HG02759 (cell line): ENCODE measurements at regions not wholly inside any gene's neighbourhood (a gene's known extent, or its start where the extent isn't known, plus 50 kb on each side); places are given as distances from the start of the nearest gene placed in this dataset.

Experiments used
- ATAC-seq: cut with Tn5 transposase; IDR thresholded peaks from one replicate; pipeline ENCODE4 v1.9.1; 2021; ENCODE audit warnings: mild to moderate bottlenecking, moderate library complexity; ENCODE audit not compliant: unreplicated experiment

DNA sequence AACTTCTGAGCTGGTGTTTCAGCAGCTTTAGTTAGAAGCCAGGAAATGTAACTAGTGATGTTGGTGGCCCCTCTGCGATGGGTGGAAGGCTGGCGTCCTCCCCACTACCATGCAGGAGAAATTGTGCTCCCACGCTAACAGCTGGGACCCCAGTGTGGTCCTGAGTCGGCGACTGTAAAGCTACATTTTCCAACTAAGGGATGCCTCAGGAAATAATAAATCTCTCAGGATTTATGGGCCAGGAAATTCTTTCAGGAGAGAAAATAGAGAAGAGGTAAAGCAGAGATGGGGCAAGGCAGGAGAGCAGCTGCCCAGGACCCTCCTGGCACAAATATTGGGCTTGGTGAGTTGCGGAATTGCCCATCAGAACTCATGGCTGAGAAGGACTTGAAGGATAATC is 186.9 kb downstream of the OPA1 start:
- ATAC-seq = no peak

DNA sequence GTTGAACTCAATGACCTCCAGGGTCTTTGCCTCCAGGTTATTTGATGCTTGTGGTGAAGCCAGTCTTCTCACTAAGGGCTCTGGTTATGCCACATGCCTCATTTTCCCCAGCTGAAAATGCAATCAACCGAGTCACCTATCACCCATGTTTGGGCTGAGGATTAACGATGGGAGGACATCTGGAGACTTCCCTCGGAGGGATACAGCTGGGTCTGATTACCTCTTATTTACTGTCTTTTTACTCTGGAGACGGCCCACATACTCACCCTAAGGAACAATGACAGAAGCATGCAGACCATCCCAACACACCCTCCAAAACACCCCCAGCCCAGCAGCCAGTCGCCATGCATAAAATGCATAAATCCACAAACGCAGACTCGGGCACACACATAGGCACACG is 187.4 kb downstream of the OPA1 start:
- no peak for ATAC-seq

DNA sequence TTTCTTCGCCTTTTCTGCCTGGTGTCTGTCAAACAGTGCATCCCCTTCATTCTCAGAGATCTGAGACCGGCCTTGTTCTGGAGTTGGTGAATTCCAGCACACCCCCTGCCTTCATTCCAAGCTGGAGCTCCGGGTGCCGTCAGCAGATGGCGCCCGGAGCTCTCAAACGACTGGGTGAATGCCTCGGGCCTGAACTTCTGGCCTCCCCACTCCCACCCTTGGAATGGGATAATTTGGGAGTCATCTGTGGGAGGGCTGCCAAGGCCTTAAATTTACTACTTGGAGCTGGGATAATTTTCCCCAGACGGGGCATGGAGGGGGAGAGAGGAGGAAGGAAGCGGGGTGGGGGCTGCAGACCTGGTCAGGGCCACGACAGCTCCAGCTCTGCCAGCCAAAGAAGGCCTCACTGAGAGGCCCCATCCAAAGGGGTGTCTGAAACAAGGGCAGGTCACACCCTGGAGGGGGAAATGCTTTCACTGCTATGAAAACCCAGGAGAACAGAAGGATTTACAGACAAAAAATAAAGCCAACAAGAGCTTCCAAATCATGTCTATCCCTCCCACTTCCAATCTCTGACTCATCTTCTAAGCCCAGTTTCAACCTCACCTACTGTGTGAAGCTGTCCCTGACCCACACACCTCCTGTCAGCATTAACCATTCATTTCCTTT is 187.9 kb downstream of the OPA1 start:
- ATAC-seq = no peak

DNA sequence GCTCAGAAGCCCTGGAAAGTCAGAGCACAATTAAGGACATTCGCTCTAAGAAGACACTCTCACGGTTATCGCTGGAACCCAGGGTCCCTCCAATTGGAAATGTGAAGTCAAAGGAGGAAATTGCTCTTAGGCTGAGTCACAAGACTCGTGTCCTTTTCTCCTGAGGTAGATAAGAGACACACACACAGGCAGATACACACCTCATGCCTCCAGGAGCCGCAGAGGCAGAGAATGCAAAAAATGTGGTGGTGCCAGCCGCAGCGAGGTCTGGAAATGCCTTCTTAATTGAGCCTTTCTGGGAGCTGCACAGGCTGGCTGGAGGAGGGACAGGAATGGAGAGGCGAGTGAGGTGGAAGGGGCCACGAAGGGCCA is 189.3 kb downstream of the OPA1 start:
- no peak for ATAC-seq

DNA sequence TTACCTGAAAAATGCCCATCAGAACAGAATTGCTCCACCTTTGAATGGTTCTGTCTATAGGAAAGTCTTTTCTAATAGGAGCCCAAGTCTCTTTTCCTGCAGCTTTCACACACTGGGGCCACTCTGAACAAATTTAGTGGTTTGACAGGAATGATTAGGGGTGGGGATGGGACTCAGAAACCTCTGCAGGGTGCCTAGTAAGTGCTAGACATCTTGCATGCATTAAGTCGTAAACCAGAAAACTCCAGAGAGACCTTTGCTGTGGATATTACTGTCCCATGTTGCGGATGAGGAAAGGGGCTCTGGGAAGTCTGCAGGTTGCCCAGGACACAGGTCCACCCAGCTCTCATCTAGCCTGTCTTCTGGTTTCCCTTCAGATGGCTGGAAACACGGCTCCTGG is 189.7 kb downstream of the OPA1 start:
- ATAC-seq = no peak

DNA sequence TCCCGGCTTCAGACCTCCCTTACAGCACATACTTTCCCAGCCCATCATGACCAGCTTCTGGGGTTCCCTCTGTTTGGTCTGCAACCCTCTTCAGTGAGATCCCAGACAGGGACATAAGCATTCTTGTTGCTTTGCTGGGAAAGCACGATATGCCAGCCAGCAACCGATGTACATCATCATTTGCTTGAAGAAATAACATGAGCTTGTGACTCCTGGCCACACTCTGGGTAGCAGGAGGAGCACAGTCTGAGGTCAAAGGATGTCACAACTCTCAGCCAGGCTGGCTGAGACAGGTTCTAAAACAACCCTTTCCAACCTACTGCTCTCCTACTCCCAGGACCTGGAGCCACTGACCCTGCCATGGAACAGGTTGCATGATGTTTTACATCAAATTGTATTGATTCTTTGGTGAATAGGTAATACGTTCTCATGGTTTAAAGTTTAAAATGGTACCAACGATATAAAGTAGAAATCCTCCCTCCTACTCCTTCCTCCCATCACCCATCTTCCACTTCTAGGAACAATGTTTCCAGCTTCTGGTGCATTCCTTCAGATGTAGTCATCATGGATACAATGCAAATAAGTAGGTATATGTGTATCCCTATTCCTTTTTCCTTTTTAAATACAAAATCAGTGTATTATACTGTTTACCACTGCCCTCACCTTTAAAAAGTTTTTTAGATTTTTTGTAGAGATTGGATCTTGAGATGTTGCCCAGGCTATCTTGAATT is 190.3 kb downstream of the OPA1 start:
- no peak for ATAC-seq

DNA sequence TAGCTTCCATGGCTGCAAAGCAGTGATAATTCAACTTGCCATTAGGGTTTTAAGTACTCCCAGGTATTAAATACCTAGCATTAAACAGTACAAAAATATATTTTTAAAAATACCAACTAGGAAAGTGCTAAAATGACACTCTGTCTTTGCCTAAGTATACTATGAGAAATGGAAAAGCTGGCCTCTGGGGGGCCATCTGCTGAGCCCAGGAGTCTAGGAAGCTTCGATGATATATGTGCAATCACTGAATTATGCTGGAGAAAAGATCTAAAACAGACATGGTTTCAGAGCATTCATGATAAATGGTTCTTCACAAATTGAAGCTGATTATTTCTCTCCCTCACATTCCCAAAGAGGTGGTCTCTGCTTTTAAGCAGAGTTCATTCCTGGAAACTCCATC is 191.8 kb downstream of the OPA1 start:
- no peak for ATAC-seq

DNA sequence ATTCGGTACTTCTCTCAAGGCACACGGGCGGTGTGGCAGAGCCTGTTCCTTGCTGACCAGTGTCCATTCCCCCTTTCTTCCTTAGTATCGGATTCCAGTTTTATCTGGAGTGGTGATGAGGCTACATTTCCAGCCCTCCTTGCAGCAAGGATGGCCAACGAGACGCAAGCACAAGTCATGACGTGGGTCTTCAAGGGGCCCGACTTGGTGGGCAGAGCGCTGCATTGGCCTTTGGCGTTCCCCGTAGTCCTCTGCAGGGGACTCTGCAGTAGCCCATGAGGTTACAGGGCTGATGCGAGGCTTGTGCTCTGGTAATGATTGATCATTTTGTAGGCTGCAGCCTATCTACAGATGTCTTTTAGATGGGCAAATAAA is 194.5 kb downstream of the OPA1 start:
- ATAC-seq = no peak

DNA sequence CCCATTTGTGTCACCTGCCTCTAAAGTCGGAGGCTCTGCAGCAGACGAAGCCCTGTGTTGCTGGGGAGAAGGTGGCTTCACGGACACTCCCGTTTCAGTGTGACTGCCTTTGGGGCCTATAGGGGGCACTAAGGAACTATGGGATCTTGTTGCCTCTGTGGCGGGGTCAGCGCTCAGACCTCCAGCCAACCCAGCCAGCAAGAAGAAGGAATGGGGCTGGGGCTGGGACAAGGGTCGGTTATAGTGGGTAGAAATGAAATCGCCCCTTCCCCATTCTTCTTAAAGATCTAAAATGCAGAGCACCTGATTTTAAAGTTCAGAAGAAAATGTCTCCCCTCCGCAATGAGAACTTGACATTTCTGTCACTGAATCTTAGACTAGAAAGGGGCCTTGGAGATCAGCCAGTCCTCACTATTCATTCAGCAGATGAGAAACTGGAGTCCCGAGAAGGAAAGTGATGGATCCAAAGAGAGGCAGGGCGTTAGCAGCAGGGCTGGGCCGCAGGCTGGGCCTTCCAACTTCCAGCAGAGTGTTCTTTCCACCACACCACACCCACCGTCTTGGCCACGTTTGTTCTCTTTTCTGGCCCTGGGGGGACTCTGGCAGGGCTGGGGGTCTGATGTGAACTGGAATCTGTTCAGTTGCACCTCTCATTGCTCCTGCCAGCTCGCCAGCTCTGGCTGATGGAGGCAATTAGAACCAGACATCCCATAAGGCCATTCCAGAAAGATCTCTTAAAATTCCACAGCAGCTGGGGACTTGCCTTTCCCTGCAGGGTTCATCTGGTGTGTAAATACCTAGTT is 195.4 kb downstream of the OPA1 start:
- peak; percentile 78 for ATAC-seq

DNA sequence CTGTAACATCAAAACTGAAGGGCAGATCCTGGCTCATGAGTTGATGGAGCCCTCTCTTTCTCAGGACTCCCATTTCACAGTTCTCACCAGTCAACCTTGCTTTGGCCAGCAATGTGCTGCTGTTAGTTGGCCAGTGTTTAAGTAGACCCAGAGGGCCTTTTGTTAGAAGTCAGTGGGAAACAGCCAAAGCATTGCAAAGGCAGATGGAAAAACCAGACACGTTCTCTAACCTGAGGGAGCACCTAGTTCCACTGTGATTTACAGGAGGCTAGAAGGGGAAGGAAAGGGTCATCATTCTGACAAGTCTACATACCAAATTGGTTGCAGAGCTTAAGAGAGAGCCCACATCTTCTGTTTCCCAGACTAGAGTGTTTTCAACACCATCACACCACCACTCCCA is 196.4 kb downstream of the OPA1 start:
- ATAC-seq = no peak

DNA sequence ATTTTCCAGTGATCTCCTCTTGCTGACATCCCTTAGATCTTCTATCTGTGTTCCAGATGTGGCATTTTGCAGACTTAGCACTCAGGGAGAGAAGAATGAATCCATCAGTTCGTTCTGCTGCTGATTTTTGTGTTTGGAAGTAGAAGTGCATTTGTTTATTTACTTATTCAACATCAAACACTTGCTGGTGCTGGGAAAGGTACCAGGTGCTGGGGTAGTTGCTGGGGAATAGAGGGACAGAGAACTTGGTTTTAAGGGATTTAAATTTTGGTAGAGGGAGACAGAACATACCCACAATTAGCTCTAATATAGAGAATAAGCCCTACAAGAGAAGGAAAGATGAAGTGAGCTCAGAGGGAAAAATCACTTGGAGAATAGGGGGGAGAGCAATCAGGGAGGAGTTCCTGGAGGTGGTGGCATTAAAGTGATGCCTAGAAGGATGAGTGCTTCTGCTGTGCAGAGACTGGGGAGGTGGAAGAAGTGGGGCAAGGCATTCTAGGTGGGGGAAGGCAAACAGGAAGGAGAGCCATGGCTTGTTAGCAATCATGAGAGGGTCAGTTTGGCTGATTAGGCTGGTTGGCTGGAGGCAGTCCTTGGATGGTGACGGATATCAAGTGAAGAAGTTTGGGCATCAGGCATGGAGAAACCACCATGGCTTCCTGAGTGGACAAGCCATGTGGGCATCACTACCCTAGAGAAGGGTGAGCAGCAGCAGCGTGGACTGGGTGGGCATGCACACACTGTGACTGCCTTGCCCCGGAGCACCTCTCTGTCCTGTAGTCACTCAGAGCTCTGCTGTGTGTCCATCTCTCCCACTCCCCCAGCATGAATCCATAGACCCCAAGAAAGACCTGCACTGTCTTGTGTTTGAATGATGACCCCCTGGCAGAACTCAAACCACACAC is 197.3 kb downstream of the OPA1 start:
- ATAC-seq = no peak

DNA sequence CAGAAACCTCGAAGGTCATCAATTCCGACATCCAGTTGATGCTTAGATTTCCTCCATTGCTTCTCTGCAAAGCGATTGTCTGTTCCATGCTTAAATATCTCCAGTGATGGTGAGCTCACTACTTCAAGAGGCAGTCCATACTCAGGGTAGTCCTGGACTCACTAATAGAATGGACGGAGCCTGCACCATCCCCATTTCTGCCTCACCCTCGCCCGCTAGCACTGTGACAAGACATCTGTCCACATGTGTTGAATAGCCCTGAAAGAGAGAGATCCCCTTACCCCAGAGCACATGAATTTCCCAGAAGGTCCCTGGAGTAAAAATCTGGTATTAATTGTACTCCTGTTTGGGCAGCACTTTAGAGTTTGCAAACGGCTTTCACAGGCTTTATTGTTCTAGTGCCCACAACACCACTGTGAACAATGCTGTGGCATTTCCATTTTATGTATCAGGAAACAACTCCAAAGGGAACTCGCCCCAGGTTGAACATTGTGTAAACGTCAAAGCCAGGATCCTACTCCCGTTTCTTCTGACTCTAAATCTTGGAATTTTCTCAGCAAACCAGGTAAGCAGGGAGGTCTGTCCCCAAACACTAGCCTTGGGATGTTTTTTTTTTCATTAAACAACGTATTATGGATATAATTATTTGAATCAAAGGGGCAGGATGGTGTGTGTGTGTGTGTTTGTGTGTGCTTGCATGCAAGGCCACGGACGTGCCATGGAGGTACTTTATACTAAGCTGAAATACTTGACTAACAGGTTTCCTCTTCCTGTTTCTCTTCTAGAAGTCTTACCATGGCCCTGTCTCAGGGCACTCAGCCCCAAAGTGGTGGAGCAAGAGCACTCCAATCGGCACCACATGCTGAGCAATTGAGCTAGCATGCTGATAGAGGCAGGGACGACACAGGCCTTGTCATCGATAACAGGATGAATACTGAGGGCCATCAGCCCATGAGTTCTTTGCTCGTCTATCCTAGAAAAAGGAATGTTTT is 198.3 kb downstream of the OPA1 start:
- no peak for ATAC-seq

DNA sequence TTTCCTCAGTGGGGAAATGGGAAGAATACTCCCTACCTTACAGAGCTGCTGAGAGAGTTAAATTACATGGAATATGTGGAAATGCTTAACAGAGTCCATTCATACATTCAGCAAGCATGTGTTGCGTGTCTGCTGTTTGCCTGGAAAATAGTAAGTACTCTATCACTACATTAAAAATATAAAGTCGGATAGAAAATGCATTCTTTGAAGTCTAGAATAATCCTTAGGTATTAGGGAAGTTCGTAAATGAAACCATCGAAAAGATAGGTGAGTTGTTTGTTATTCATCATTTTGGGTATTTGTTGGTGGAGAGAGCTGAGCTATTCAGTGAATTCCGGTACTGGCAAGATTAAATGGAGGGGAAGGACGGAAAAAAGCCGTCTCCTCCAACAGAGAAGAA is 200.1 kb downstream of the OPA1 start:
- no peak for ATAC-seq

DNA sequence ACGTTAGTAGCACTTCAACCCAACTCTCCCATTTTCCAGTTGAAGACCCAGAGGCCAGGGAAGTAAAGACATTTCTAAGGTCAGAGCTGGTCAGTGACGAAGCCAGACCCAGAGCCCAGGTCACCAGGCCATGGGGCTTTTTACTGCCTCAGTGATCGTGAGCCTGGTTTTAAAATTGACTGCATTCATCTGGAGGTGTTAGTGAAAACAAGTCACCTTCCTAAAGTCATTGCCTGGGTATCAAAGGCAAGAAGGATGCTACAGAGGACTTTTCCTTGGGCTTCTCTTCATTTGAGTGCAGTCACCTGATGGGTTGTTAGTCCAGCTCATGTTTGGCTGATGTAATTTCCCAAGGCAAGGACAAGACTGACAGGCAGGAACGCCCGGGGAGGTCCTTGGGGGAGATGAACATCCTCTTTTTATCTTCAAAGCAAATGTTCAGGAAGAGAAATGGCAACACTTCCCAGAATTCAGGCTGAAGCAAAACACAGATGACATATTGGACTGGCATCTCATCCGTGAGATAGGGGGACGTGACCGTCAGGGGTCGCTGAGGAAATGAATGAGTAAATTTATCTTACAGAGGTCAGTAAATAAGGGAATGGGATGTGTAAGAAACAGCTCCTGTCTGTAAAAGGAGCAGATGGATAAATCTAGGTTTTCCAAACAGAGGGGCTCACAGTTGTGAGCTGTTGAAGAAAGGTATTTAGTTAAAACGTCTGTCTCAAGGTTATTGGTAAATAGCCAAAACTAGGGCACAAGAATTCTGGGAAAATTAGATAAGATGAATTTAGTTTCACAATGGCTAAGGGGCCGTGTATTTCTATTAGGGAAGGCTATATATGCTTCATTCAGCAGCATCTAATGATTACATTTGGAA is 201.2 kb downstream of the OPA1 start:
- no peak for ATAC-seq

DNA sequence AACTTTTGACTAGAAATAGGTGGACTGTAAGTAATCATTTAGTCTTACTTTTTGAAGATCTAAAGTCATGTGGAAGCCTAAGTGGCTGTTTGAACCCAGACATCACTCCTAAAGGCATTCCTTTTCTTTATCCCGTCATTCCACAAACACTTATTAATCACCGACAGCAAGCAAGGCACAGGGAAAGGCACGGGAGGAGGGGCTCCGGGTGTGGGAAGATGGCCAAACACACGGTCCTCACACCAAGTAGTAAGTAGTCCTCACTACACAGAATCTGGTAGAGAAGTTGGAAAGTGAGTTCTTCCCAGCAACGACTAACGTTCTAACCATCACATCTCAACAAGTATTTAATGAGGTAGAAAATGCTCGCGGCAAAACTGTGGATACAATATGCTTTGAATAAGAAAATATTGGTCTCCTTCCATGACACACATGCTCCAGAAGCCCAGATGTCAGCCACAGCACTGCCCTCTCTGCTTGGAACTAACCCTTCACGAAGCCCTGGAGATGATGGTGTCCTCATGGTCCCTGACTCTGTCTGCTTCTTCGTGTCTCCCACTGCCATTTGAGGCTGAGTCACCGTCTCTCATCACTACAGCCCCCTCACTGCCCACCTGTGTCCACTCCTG is 202.2 kb downstream of the OPA1 start:
- ATAC-seq = no peak

DNA sequence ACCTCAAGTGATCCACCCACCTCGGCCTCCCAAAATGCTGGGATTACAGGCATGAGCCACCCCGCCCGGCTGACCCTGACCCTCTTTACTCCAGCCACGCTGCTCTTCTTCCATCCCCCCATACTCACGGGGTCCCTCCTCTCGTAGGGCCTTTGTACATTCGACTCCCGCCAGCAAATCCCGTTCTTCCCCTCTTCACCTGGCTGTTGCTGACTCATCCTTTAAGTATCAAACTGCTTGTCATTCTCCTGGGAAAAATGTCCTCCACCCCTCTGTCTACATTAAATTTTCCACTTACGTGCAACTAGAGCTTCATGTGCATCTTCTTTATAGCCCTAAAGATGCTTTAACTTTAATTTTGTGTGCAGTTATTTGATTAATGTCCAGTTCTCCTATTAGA is 203.1 kb downstream of the OPA1 start:
- ATAC-seq = no peak

DNA sequence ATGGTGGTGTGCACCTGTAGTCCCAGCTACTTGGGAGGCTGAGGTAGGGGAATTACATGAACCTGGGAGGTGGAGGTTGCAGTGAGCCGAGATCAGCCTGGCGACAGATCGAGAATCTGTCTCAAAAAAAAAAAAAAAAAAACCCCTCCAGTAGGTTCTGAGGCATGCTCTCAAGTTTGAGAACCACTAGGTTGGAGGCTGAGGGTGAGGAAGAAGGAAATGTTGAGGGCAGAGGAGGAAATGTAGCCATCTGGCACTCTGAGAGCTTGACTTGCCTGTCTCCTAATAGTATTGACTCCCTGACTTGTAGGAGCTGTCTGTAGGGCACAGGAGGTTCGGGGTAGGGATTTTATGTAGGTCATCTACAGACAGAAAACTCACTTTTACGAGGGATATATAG is 204.6 kb downstream of the OPA1 start:
- ATAC-seq = no peak

DNA sequence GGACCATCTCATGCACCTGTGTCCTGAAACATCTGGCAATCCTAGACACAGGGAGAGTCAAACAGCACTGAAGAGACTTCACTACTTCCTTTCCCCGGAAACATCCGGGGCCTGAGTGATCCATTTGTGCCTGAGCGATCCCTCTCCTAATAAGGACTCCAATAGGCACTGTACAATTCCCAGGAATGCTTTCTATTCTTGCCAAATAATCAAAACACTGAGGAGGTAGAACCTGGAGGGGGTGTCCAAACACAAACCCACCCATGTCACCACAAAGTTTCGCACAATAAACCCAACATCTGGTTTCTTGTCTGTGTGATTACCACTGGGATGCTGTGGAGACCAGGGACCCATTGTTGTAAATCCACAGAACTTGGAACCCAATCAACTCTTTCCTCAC is 205.0 kb downstream of the OPA1 start:
- no peak for ATAC-seq
